GM12878 (cell line): ENCODE measurements at regions not wholly inside any gene's neighbourhood (a gene's known extent, or its start where the extent isn't known, plus 50 kb on each side); places are given as distances from the start of the nearest gene placed in this dataset.

Source experiments
- ATAC-seq: fragments of 200-7000 bp; cut with Tn5 transposase; 3 replicates; pipeline ENCODE4 v1.9.1; 2020; ENCODE audit warnings: mild to moderate bottlenecking, moderate library complexity
- BruUV-seq: library from RNA; stranded (reverse); fragments of 400-500 nt; replicated peaks from 2 replicates; lab custom pipeline; 2021; lab: Mats Ljungman, UMichigan
- CTCF ChIA-PET: fragments of 300-600 bp; sonication (Branson Sonifier 250); formaldehyde crosslinking; extraction: SDS; loops from one replicate; lab custom pipeline; 2021; ENCODE audit warnings: inconsistent platforms; lab: Yijun Ruan, JAX
- POLR2A ChIA-PET: fragments of 350-600 bp; formaldehyde crosslinking; extraction: SDS; loops from one replicate; lab custom pipeline; 2021; ENCODE audit warnings: inconsistent platforms; lab: Charles Lee
- RAD21 ChIA-PET: fragments of 300-600 bp; sonication (Branson Sonifier 250); formaldehyde crosslinking; loops from one replicate; lab custom pipeline; 2023; ENCODE audit warnings: antibody characterized with exemption; ENCODE audit not compliant: unreplicated experiment; lab: Charles Lee
- SMC1A ChIA-PET: fragments of 300-600 bp; sonication (Branson Sonifier 250); formaldehyde crosslinking; loops from one replicate; lab custom pipeline; 2023; ENCODE audit not compliant: unreplicated experiment, uncharacterized antibody; lab: Charles Lee
- DNase-seq: peaks from one replicate; pipeline ENCODE4 v3.0.0-alpha.2; 2011; ENCODE audit warnings: low read depth, low spot score
- FAIRE-seq: peaks from 3 replicates; lab custom pipeline; 2011; peaks lifted over from hg19 to GRCh38; lab: Jason Lieb, UNC
- H2AFZ ChIP-seq: 2 replicates; pipeline ENCODE4 v1.6.0; 2011; ENCODE audit warnings: low read depth, low read length, control low read depth; ENCODE audit not compliant: control insufficient read depth
- H3K27ac ChIP-seq: 2 replicates; pipeline ENCODE4 v1.5.1; 2011; ENCODE audit warnings: control low read depth; ENCODE audit not compliant: control insufficient read depth, insufficient read depth
- H3K27me3 ChIP-seq, 2 experiments: replicated peaks in 1 of 2; 2 replicates each; pipeline versions ENCODE4 v1.6.0 to v1.6.1; 2011; ENCODE audit warnings: low read length in 1 of 2; ENCODE audit not compliant: control insufficient read depth in 2 of 2, insufficient read depth in 2 of 2
- H3K36me3 ChIP-seq, 2 experiments: 2 replicates each; pipeline ENCODE4 v1.5.1; 2011; ENCODE audit warnings: low read length in 1 of 2; ENCODE audit not compliant: control insufficient read depth in 2 of 2, insufficient read depth in 2 of 2
- H3K4me1 ChIP-seq: 2 replicates; pipeline ENCODE4 v1.6.1; 2011; ENCODE audit warnings: mild to moderate bottlenecking, low read length, moderate library complexity, mixed read lengths; ENCODE audit not compliant: control insufficient read depth, insufficient read depth
- H3K4me2 ChIP-seq: 2 replicates; pipeline ENCODE4 v1.6.0; 2011; ENCODE audit warnings: control low read depth; ENCODE audit not compliant: control insufficient read depth, insufficient read depth
- H3K4me3 ChIP-seq: fragments of 200-600 bp; sonication (generic); 2 replicates; pipeline ENCODE4 v1.5.1; 2016
- H3K79me2 ChIP-seq: 2 replicates; pipeline ENCODE4 v1.6.0; 2011; ENCODE audit warnings: low read length; ENCODE audit not compliant: control insufficient read depth, insufficient read depth
- H3K9ac ChIP-seq: 2 replicates; pipeline ENCODE4 v1.8.0; 2011; ENCODE audit warnings: low read length, control low read depth, mixed read lengths; ENCODE audit not compliant: control insufficient read depth, insufficient read depth
- H3K9me3 ChIP-seq: replicated peaks from 3 replicates; pipeline ENCODE4 v1.5.1; 2011; ENCODE audit warnings: mild to moderate bottlenecking, low read length; ENCODE audit not compliant: control insufficient read depth, insufficient read depth
- H4K20me1 ChIP-seq: 2 replicates; pipeline ENCODE4 v1.6.0; 2011; ENCODE audit not compliant: control insufficient read depth, insufficient read depth
- ATF7 ChIP-seq: fragments of 450-650 bp; IDR thresholded peaks from 2 replicates; pipeline ENCODE4 v1.6.1; 2016; ENCODE audit warnings: low read depth, mild to moderate bottlenecking
- HDAC6 ChIP-seq: fragments of 200-600 bp; sonication (generic); IDR thresholded peaks from one replicate; pipeline ENCODE4 v1.8.0; 2017; ENCODE audit warnings: antibody characterized with exemption; ENCODE audit not compliant: unreplicated experiment
- MTA2 ChIP-seq: fragments of 450-650 bp; IDR thresholded peaks from 2 replicates; pipeline ENCODE4 v1.6.1; 2016; ENCODE audit warnings: low read depth, mild to moderate bottlenecking, moderate library complexity
- NFIC ChIP-seq: IDR thresholded peaks from 2 replicates; pipeline ENCODE4 v1.6.1; 2012; ENCODE audit warnings: low read depth, mild to moderate bottlenecking, inconsistent platforms, low read length, moderate library complexity
- NFYB ChIP-seq: IDR thresholded peaks from 2 replicates; pipeline ENCODE4 v1.6.1; 2011; ENCODE audit warnings: low read depth, mild to moderate bottlenecking, low read length, improper control_type of control experiment, moderate library complexity; ENCODE audit not compliant: insufficient read depth
- SMAD1 ChIP-seq: fragments of 450-650 bp; IDR thresholded peaks from 2 replicates; pipeline ENCODE4 v1.6.1; 2018; ENCODE audit warnings: mild to moderate bottlenecking, low read depth; ENCODE audit not compliant: partially characterized antibody
- SPI1 ChIP-seq: IDR thresholded peaks from 2 replicates; pipeline ENCODE4 v1.6.1; 2011; ENCODE audit warnings: low read depth, mild to moderate bottlenecking, low read length, moderate library complexity, borderline replicate concordance; ENCODE audit not compliant: insufficient read depth
- SREBF1 ChIP-seq: IDR thresholded peaks from 2 replicates; pipeline ENCODE4 v1.6.1; 2012; ENCODE audit warnings: mild to moderate bottlenecking, low read length
- STAT1 ChIP-seq: fragments of 450-650 bp; conservative IDR thresholded peaks from 2 replicates; pipeline ENCODE4 v1.6.1; 2014; ENCODE audit warnings: antibody characterized with exemption, mild to moderate bottlenecking
- YY1 ChIP-seq: IDR thresholded peaks from 2 replicates; pipeline ENCODE4 v1.6.1; 2011; ENCODE audit warnings: low read depth, mild to moderate bottlenecking, low read length
- WGBS: methylation state at CpG from one replicate; pipeline ENCODE4 v1.1.6; 2016; ENCODE audit warnings: low lambda C conversion rate; ENCODE audit not compliant: insufficient replicate concordance, insufficient coverage; ENCODE audit errors: missing lambda C conversion rate; 5-methylcytosine and 5-hydroxymethylcytosine counted together
- in situ Hi-C: fragments of 300-500 bp; cut with MboI; formaldehyde crosslinking; loops from 9 replicates; pipeline ENCODE4 v1.14.3; 2018; ENCODE audit warnings: mixed read lengths
- intact Hi-C: fragments of 100-400 bp; cut with micrococcal nuclease; formaldehyde crosslinking; loops from one replicate; pipeline ENCODE4 v1.14.2; 2022; ENCODE audit not compliant: unreplicated experiment
- TF ChIP-seq, protein P1 (sequence below): IDR thresholded peaks from 2 replicates; pipeline ENCODE4 v1.6.1; 2012; ENCODE audit warnings: low read length, inconsistent platforms
- TF ChIP-seq, protein P2 (sequence below): fragments of 450-650 bp; IDR thresholded peaks from 2 replicates; pipeline ENCODE4 v1.6.1; 2017; ENCODE audit warnings: mild to moderate bottlenecking, moderate library complexity
- TF ChIP-seq, protein P3 (sequence below): fragments of 450-650 bp; IDR thresholded peaks from 2 replicates; pipeline ENCODE4 v1.6.1; 2017; ENCODE audit warnings: low read depth, mild to moderate bottlenecking, moderate library complexity
- TF ChIP-seq, protein P4 (sequence below): fragments of 450-650 bp; IDR thresholded peaks from 2 replicates; pipeline ENCODE4 v1.6.1; 2018; ENCODE audit warnings: mild to moderate bottlenecking, low read depth, moderate library complexity; ENCODE audit not compliant: partially characterized antibody

DNA sequence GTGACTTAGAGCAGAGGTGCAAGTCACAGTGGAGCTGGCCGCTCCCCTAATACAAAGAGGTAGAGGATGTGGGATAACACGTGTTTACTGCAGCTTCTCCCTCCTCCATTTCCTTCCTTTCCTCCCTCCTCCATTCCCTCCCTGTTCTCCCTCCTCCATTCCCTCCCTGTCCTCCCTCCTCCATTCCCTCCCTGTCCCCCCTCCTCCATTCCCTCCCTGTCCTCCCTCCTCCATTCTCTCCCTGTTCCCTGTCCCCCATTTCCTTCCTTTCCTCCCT, 124.0 kb downstream of the CRYAA start:
- ChIA-PET CTCF (no interaction called here), SMC1A (no interaction called here), POLR2A (no interaction called here), RAD21 (no interaction called here)
- Histone ChIP-seq H3K4me1 (peaks cover 8% of the 10 kb centered on the region), H4K20me1 (no peaks in the 10 kb centered on the region), H3K4me2 (no peak overlapping the region), H3K4me3 (no peak overlapping the region), H3K9ac (no peak overlapping the region), H3K9me3 (peaks cover 5% of the 10 kb centered on the region; the same call in 2 of the 3 replicates), H3K36me3 (no peaks in the 10 kb centered on the region), H2AFZ (no peak overlapping the region), H3K79me2 (no peaks in the 10 kb centered on the region), H3K27me3 (peaks cover 1 to 6% of the 10 kb centered on the region in 2 experiments; a peak in 3 of 4 replicates), H3K27ac (no peak overlapping the region)
- in situ Hi-C loops, result no loop called here
- ATAC-seq (no peak), FAIRE-seq (no peak), DNase-seq (no peak)
- no TSS peak for BruUV-seq
- TF ChIP-seq YY1 (no peak), MTA2 (no peak), SREBF1 (no peak), NFIC (no peak), HDAC6 (no peak), NFYB (no peak), ATF7 (no peak), SMAD1 (no peak), SPI1 (no peak), STAT1 (no peak)
- TF ChIP-seq, protein P1, sequence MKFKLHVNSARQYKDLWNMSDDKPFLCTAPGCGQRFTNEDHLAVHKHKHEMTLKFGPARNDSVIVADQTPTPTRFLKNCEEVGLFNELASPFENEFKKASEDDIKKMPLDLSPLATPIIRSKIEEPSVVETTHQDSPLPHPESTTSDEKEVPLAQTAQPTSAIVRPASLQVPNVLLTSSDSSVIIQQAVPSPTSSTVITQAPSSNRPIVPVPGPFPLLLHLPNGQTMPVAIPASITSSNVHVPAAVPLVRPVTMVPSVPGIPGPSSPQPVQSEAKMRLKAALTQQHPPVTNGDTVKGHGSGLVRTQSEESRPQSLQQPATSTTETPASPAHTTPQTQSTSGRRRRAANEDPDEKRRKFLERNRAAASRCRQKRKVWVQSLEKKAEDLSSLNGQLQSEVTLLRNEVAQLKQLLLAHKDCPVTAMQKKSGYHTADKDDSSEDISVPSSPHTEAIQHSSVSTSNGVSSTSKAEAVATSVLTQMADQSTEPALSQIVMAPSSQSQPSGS, result no peak
- TF ChIP-seq, protein P2, sequence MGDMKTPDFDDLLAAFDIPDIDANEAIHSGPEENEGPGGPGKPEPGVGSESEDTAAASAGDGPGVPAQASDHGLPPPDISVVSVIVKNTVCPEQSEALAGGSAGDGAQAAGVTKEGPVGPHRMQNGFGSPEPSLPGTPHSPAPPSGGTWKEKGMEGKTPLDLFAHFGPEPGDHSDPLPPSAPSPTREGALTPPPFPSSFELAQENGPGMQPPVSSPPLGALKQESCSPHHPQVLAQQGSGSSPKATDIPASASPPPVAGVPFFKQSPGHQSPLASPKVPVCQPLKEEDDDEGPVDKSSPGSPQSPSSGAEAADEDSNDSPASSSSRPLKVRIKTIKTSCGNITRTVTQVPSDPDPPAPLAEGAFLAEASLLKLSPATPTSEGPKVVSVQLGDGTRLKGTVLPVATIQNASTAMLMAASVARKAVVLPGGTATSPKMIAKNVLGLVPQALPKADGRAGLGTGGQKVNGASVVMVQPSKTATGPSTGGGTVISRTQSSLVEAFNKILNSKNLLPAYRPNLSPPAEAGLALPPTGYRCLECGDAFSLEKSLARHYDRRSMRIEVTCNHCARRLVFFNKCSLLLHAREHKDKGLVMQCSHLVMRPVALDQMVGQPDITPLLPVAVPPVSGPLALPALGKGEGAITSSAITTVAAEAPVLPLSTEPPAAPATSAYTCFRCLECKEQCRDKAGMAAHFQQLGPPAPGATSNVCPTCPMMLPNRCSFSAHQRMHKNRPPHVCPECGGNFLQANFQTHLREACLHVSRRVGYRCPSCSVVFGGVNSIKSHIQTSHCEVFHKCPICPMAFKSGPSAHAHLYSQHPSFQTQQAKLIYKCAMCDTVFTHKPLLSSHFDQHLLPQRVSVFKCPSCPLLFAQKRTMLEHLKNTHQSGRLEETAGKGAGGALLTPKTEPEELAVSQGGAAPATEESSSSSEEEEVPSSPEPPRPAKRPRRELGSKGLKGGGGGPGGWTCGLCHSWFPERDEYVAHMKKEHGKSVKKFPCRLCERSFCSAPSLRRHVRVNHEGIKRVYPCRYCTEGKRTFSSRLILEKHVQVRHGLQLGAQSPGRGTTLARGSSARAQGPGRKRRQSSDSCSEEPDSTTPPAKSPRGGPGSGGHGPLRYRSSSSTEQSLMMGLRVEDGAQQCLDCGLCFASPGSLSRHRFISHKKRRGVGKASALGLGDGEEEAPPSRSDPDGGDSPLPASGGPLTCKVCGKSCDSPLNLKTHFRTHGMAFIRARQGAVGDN, result no peak
- TF ChIP-seq, protein P3, sequence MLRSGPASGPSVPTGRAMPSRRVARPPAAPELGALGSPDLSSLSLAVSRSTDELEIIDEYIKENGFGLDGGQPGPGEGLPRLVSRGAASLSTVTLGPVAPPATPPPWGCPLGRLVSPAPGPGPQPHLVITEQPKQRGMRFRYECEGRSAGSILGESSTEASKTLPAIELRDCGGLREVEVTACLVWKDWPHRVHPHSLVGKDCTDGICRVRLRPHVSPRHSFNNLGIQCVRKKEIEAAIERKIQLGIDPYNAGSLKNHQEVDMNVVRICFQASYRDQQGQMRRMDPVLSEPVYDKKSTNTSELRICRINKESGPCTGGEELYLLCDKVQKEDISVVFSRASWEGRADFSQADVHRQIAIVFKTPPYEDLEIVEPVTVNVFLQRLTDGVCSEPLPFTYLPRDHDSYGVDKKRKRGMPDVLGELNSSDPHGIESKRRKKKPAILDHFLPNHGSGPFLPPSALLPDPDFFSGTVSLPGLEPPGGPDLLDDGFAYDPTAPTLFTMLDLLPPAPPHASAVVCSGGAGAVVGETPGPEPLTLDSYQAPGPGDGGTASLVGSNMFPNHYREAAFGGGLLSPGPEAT, result no peak
- TF ChIP-seq, protein P4, sequence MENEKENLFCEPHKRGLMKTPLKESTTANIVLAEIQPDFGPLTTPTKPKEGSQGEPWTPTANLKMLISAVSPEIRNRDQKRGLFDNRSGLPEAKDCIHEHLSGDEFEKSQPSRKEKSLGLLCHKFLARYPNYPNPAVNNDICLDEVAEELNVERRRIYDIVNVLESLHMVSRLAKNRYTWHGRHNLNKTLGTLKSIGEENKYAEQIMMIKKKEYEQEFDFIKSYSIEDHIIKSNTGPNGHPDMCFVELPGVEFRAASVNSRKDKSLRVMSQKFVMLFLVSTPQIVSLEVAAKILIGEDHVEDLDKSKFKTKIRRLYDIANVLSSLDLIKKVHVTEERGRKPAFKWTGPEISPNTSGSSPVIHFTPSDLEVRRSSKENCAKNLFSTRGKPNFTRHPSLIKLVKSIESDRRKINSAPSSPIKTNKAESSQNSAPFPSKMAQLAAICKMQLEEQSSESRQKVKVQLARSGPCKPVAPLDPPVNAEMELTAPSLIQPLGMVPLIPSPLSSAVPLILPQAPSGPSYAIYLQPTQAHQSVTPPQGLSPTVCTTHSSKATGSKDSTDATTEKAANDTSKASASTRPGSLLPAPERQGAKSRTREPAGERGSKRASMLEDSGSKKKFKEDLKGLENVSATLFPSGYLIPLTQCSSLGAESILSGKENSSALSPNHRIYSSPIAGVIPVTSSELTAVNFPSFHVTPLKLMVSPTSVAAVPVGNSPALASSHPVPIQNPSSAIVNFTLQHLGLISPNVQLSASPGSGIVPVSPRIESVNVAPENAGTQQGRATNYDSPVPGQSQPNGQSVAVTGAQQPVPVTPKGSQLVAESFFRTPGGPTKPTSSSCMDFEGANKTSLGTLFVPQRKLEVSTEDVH, result no peak
- intact Hi-C loops, result no loop called here
- WGBS, result 38% methylated on average over 2 of the region's 2 CpGs
